Testis (tissue), 2 donors: ENCODE measurements at regions not wholly inside any gene's neighbourhood (a gene's known extent, or its start where the extent isn't known, plus 50 kb on each side); places are given as distances from the start of the nearest gene placed in this dataset.
"Not testable (repeated sequence)": the region's sequence is repeated elsewhere in the genome, so short reads cannot be mapped to it uniquely, and the experiment has no call there.

Experiments
- CTCF ChIP-seq, 3 experiments: fragments of 450-650 bp in 2 of 3; fragments of 200-600 bp in 1 of 3; sonication (generic) in 1 of 3; IDR thresholded peaks; one replicate each; pipeline ENCODE4 v1.5.1; 2016 to 2019; ENCODE audit warnings: antibody characterized with exemption in 3 of 3, mild to moderate bottlenecking in 2 of 3, moderate library complexity in 1 of 3
- POLR2A ChIP-seq: fragments of 450-650 bp; IDR thresholded peaks from one replicate; pipeline ENCODE4 v1.6.1; 2017; ENCODE audit warnings: antibody characterized with exemption, mild to moderate bottlenecking, moderate library complexity

- not testable (repeated sequence) for TF ChIP-seq CTCF (IDR thresholded peaks at IDR 0.05); POLR2A
These were observed 210.6 kb upstream of the PLGLB2 start for GRCh38 chr2:87537251-87537671.
